HG03354 (cell line): ENCODE measurements at regions not wholly inside any gene's neighbourhood (a gene's known extent, or its start where the extent isn't known, plus 50 kb on each side); places are given as distances from the start of the nearest gene placed in this dataset.
"Not testable (repeated sequence)": the region's sequence is repeated elsewhere in the genome, so short reads cannot be mapped to it uniquely, and the experiment has no call there.

Experiments used
- ATAC-seq: cut with Tn5 transposase; IDR thresholded peaks from one replicate; pipeline ENCODE4 v1.9.1; 2021; ENCODE audit warnings: mild to moderate bottlenecking; ENCODE audit not compliant: unreplicated experiment, poor library complexity, severe bottlenecking

DNA sequence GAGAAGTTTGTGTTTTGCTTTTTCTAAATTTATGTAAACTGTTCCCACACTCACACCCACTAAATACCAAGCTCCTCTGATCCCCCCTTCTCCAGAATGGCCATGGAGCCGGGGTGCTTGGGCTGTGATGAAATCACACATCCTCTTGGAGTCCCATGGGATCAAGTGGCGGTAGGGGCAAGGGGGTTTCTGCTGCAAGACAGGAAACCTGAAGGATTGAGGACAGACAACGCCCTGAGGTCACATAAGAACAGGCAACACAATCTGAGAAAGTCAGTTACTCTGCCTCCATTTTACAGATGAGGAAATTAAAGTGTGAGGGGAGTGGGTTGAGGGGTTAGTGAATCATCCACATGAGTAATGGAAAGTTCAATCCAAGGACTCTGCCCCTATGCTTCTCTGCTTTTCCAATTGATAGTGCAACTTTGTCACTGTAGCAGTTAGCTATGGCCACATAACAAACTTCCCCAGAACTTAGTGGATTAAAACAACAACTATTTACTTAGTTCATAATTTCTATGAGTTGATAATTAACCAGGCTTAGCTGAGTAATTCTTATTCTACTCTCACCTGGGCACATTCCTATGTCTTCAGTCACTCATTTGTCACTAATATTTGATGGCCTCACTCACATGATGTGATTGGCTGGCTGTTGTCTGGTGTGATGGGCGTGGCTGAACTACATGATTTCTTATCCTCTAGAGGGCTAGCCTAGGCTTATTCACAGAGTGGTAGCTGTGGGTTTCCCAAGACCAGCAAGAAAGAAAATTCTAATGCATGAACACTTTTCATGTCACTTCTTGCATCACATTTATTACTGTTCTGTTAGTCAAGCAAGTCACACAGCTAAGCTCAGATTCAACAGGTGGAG lies 77.3 kb upstream of the ADRA1D start:
- ATAC-seq = no peak

- ATAC-seq = no peak
These were observed 76.6 kb upstream of the ADRA1D start for GRCh38 chr20:4325548-4326187.

DNA sequence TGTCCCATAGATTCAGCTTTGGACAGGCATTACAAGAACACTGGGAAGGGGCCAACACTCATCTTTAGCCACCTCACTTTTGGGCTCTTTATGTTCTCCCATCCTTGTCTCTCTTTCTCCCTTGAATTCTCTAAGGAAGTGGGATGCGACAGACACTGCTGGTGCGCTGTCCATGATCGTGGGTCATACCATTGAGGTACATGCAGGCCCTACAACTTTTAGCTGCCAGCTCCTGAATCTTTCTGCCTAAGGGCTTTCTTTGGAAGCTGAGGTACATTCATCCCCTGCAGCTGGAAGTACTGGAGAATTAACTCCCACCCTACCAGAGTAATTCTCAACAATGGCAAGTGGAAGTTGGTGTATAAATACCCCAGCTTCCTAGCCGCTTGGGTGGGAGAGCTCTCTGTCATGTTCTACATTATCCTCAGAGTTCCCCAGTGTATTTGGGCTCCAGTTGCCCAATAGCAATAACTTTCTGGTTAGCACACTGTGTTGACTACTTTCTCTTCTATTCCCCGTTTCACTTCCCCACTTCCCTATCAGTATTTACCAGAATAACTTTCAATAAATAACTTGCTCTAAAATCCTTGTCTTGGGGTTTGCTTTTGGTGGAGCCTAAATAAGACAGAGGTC lies 75.6 kb upstream of the ADRA1D start:
- ATAC-seq = no peak

DNA sequence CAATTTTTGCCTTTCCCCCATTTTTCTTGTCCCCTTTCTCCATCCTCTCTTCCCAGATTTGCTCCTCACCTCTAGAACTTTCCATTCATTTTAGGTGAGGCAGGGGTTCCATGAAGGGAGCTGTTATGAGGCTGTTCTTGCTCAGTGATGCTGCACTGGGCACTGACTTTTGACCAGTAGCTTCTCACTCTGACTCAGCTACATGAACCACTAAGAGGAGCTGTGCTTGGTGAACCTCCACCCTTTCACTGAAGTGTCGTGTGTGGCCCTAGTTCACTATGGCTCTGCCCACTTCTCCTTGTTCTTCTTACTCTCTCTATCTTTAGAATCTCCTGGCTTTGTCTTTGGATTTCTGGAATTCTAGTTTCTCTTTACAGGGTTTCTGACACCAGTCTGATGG lies 73.4 kb upstream of the ADRA1D start:
- no peak for ATAC-seq

DNA sequence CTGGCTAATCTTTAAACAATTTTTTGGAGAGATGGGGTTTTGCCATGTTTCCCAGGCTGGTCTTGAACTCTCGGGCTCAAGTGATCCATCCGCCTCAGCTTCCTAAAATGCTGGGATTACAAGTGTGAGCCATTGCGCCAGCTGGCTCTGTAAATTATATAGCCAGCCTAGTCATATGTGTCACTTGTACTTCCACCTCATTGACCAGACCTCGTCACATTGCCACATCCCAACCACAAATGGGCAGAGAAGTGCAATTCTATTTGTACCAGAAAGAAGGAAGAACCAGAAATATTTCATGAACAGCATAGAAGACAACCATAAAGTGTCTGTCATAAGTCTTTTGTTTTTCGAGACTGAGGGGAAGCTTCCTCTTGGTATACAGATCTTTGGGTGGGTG lies 71.2 kb upstream of the ADRA1D start:
- ATAC-seq = no peak

GRCh38 chr20:4318891-4319290 lies 69.8 kb upstream of the ADRA1D start:
- no peak for ATAC-seq

- not testable (repeated sequence) for ATAC-seq
These were observed 61.5 kb upstream of the ADRA1D start for GRCh38 chr20:4310616-4311015.

DNA sequence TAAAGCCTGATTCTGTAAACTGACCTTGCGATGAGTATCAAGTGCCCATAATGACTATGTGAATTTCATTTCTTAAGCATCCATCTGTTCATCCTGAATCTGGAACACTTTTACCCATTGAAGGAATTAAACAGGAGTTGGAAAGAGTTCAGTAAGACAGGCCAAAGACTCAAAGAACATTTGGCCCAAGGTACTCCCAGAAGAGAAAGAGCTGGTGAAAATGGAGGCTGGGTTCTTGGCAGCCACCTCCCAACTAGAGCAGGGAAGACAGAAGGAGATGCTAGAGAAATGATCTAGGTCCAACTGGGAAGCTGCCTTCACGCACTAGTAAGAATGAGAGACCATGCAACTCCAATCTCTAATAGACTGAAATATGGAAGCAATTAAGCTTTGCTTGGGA lies 57.1 kb upstream of the ADRA1D start:
- ATAC-seq = no peak

DNA sequence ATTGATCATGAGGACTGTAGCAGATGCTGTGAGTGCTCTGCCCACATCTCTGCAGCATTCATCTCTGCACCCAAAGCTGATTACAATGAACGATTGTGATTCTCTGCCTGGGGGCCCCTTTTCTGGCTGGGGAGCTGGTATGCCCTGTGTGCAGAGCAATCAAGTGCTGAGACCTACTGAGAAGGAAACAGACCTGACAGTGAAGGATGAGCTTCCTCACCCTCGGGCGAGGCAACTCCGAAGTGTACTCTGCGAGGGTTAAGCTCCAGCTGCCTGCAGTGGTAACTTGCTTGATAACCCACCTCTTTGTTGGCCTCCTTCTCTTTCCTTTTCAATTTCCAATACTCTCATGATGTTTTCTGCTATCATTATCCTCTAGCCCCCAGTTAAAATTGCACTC lies 56.0 kb upstream of the ADRA1D start:
- ATAC-seq = no peak

- ATAC-seq = no peak
These were observed 55.5 kb upstream of the ADRA1D start for GRCh38 chr20:4304601-4305000.

DNA sequence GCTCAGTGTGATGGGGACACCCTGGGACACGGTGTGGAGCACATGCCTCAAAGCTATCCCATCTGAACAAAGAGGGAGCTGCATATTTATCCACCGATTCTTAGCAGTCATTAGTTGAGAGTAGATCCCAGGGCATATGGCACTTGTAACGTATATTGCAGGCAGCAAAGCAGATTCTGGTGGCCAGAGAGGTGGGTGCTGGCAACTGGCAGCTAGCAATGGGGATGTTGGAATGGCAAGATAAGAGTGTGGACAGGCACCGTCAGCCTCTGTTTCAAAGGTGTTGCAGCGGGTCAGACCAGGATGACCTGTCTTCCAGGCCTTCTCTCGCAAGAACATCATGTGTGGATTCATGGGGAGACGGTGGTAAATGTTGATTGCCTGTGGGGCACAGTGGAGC lies 54.0 kb upstream of the ADRA1D start:
- no peak for ATAC-seq

DNA sequence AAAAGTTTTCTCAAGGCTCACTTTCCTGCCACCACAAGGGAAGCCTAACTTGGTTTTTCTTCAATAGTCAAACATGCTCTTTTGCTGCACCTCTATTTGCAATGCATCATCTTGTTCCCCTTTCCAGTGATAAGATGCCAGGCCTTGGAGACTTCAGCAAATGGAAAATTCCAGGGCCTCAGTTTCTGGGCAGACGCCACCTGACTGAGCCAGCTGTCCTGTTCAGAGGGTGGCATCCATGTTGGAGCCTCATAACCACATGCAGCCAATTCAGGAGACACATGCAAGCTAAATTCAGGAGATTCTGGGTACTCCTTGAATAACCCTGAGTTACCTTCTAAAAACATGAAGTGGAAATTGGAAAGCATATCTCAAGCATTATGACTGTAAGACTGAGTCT lies 51.8 kb upstream of the ADRA1D start:
- ATAC-seq = no peak

DNA sequence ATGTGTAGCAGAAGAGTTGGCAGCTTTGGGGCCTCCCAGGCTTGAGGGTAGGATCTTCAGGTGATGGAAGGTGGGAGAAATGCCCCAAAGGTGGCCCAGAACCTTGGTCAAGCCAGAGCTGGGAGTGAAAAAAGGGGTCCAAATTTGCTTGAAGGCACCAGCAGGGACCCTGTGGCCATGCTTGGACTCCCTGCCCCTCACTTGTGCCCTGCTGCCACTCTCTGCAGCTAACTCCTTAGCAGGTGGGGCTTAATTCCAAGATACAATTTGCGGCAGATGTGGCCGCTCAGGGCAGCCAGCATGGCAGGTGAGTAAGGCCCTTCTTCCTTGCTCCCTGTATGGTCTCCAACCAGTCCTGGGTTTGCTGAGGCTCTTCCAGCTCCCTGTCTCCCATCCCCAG lies 51.3 kb upstream of the ADRA1D start:
- no peak for ATAC-seq

- no peak for ATAC-seq
These were observed 50.7 kb upstream of the ADRA1D start for GRCh38 chr20:4299773-4300172.

DNA sequence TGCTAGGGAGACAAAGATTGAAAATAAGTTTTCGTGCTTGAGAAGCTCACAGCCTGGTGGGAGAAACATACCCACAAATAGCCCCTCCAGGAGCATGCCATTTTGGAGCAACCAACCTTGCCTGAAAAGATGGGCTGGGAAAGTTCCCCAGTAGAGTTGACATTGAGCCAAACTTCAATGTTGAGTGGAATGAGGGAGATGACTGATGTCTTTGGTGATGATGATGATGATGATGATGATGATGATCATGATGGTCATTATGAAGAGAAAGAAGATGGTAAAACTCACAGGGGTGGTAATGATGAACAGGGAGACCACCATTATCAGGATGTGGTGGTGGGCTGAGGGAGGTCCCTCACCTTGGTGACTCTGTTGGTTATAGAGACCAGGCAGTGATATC lies 50.1 kb upstream of the ADRA1D start:
- ATAC-seq = no peak
